GM18502 (cell line): ENCODE measurements at regions not wholly inside any gene's neighbourhood (a gene's known extent, or its start where the extent isn't known, plus 50 kb on each side); places are given as distances from the start of the nearest gene placed in this dataset.

Source experiments
- ATAC-seq: cut with Tn5 transposase; IDR thresholded peaks from one replicate; pipeline ENCODE4 v1.9.1; 2021; ENCODE audit warnings: mild to moderate bottlenecking; ENCODE audit not compliant: unreplicated experiment, poor library complexity

DNA sequence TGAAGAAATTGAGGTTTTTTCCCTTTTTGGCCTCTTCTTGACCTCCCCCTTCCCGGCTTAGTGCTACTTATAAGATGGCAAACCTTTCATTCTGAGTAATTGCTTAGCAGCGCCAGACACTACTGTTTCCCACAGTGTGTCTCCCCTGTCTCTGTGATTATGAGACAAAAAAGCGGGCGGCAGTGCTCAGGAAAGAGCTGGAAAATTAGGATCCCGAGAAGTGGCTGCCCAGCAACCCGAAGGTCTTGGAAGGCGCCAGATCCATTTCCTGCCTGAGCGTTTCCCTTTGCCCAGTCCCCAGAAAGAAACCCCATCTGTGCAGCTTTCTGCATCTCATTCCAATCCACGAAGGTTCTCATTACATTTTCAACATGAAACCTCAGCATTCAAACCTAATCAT lies 191.9 kb upstream of the APCDD1 start:
- ATAC-seq, result no peak

DNA sequence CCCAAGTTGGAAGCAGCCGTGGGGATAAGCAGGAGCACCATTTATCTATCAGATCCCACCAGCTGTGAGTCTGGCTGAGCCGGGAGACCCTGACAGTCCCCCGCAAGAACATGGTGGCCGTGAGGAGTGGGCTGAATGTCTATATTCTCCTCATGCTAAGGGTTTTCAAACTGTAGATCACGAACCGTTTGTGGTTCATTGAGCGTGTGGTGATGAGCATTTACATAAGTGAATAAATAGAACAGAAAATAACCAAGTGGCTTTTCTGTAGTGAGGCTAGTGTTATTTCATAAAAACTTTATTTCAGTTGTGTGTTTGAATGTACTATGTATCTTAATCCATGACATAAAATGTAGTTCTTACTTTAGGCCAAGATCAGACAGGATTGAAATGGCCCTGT lies 190.2 kb upstream of the APCDD1 start:
- ATAC-seq, result no peak

DNA sequence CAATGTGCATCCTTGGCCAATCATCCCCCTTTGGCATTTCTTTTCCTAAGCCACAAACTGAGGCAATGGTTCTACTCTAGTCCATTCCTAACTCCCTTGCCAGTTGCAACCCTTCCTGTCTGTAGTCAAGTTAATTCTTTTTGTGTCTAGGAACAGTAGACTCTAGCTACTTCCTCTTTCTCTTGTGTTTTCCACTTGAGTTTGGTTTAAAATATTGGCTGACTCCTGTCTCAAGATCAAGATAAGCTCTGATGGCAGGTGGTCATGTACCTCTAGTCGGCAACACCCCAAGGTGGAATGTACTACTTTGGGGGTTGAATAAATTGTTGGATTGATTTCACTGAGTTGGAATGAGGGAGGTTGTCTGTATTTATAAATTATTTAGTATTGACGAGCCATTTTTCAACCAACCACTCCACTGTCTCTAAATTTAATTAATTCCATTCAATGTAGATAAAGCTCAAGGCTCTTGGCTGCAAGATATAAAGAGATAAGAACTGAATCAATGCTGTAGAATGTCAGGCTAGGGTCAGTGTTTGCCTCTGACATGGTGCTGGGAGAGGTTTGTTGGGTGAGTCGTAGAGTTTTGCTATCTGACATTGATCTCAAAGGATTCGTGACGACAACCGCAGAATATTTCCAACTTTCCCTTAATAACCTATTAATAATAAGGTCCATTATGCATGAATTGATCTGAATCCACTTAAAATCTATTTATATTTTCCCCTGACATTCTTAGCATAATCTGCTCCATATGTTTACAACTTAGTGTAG lies 188.7 kb upstream of the APCDD1 start:
- no peak for ATAC-seq

DNA sequence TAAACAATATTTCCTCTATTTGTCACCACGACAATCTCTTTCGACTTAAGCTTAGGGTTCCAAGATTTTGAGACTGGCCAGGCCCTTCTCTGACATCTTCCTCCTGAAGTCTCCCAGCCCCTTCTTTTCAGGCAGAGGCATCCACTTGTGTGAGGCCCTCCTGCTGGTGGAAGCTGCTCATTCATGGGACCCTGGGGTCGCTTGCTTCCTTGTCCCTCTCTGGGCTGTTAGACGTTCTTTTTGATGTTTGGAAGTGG lies 188.2 kb upstream of the APCDD1 start:
- ATAC-seq, result no peak

DNA sequence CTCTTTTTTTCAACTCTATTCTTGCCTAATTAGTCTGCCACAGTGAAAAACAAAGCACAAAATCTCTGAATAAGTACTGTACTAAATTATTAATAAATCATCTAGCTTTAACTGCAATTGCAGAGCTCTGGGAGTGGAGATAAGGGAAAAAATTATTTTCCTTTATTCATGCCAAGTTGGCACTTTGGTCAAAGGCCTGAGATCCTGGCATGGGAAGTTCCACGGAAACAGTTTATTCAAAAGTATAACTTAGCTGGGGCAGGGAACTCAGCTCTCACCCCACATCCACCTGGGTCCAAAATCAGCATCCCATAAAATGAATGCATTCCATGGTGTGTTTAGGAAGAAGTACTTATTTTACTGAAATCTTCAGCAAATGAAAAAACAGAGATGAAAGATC lies 185.2 kb upstream of the APCDD1 start:
- no peak for ATAC-seq

DNA sequence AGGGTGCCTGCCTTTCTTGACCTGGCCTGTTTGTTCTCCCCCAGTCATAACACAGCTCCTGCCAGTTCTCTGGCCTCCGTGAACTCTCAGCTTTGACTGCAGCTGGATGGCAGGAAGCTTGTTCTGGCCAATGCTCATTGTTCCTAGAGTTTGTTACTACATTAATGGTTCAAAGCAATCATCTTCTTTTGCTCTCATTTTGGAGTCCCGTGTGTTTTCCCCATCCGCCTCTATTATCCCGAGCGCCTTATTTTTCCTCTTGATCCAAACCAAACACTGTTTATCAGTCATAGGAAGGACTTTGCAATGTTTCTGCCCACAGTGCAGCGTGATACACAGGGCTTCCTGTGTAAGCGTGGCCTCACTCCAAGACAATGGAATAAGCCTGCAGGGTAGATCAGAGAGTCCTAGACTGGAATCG lies 184.3 kb upstream of the APCDD1 start:
- ATAC-seq, result no peak

DNA sequence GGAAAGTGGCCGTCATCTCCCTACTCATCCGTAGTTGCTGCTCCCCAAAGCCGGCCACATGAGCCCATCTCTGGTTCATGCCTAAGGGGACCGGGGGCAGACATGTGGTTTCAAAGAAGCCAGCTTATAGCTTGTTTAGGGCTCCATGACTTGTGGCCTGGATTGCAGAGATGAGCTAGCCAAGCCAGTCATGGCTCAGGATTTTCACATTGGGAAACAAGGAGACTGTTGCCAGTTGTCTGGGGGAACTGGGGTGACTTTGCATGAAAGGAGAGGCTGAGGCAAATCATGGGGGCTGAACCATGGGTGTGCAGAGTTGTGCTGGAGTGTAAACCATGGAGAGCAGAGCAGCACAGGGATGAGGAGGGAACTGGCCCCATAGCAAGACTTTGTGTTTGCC lies 183.0 kb upstream of the APCDD1 start:
- no peak for ATAC-seq

DNA sequence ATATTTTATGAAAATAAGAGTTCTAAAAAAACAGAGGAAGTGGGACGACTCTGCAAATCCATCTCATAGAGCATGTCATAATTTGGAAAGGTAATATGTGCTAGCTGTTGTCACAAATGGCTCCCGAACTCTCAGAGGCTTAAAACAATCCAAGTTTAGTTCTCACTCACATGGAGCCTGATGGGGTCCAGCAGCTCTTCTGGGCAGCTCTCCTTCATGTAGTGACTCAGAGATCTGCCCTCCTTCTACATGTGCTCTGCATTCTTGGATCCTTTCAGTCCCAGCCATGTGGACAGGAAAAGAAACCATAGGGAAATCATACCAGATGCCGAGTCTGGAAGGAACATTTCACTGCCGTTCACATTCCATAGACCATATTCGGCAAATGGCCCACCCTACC lies 180.1 kb upstream of the APCDD1 start:
- no peak for ATAC-seq

DNA sequence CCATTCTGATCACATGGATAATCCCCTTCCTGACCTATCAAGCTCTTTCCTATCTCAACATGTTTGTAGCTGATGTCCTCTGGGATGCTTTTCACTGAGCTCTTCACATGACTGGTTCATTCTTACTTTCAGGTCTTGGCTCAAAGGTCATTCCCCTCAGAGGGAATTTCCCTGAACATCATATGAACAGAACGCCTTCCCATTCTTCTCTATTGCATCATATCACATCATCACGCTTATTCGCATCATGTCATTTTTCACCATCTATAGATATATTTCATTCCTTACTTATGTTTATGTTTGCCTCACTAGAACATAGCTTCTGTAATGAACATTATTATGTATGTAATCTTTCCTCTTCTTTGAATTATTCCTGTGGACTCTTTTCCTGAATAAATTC lies 178.9 kb upstream of the APCDD1 start:
- ATAC-seq, result no peak

DNA sequence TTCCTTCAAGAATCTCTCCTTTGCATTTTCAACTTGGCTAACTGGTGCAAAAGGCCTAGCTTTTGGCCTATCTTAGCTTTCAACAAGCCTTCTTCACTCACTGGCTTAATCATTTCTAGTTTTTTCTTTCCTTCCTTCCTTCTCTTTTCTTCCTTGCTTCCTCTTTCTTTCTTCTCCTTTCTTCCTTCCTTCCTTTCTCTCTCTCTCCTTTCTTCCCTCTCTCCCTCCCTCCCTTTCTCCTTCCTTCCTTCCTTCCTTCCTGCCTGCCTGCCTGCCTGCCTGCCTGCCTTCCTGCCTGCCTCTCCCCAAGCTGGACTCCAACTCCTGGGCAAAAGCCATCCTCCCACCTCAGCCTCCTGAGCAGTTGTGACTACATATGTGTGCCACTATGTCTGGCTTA lies 176.2 kb upstream of the APCDD1 start:
- ATAC-seq, result no peak

DNA sequence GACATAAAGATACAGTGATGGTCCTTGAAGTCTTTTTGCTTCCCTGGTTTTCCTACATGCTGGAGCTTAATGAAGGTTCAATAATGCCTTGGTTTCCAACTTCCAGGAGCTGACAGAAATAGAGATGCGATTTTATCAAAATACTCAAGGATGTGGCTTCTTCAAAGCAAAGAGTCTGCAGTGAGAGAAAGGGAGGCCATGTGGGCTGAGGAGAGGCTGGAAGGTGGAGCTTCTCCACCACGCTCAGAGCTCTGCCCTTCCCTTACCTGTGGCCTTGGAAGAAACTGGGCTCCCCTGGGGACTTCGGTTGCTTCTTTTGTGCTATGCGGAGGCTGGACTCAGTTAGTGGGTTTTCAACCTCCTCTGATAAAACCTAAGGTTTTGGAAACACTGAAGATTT lies 175.0 kb upstream of the APCDD1 start:
- no peak for ATAC-seq

DNA sequence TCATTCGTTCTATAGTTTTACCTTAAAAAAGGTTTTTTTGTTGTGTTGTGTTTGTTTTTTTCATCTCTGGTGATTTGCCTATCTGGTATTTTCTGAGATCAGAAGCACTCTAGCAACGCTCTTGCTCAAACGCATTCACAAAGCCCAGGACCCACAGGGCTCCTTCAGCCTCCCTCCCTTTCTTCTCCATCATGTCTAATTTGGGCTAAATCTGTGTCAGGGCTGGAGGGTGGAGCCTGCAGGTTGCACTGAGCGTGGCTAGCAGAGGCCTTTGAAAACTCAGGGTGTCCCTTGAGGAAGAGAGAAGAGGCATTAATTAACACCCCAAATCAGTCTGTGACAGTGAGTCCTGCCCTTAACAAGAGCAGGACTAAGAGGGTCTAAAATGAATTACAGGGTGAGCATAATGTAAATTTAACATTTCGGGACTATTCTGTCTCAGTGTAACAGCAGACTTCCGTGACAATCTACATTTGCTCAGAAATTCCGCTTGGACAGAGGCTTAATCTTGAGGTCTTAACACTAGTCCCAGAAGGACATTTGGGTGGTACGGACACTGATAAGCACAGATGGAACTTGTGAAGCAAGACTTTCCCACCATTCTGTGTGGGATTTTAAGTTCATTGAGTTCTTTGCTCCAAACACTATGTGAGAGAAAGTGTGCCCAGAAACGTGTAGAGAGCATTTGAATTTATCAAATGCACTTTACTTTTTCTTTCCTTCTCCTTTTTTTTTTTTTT lies 174.4 kb upstream of the APCDD1 start:
- ATAC-seq, result no peak

DNA sequence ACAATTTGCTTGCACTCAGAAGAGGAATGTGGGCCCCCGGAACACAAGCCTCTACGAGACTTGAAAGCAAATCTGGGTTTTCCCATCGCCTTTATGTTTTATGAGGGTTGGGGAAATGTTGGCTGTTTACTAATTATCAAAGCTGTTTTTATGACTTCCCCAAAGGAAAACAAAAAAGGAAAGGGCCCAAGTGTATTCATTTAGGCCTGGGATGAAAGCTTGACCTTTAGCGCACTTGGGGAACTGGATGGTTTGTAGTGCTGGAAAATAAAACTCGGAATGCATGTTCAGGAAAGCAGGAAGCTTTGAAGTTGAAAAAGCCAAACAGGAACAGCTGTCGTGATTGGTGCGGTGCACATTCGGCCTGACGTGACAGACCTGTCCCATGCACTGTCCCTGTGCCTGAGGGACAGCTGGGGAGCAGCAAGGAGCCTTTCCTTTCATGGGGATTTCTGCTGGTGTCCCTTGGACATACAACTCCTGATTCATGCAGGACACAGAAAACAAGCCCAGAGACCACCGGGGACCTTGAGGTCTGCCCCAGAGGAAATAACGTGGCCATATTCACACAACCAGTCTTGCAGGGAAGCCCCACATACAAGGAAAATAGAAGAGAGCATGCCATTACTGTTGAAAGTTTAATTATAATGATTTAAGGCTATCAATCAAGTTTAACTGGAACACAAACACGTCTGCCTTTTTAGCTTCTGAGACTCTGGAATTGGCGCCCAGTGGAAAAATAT lies 169.7 kb upstream of the APCDD1 start:
- no peak for ATAC-seq

DNA sequence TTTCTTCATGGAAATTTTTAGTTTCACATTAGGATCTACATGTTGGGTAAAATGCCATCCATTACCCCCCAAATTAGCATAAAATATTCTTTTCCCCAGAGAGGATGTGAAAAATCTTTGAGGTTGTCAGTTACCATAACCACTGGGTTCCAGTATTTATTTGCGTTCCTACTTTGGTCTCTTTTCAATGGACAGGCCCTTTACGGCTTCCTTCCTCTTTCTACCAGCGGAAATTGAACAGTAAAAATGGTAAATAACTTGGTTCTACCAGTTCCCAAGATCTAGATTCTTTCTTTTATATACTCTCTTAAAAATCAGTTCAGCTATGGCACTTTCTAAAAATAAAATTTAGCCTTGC lies 169.2 kb upstream of the APCDD1 start:
- no peak for ATAC-seq

DNA sequence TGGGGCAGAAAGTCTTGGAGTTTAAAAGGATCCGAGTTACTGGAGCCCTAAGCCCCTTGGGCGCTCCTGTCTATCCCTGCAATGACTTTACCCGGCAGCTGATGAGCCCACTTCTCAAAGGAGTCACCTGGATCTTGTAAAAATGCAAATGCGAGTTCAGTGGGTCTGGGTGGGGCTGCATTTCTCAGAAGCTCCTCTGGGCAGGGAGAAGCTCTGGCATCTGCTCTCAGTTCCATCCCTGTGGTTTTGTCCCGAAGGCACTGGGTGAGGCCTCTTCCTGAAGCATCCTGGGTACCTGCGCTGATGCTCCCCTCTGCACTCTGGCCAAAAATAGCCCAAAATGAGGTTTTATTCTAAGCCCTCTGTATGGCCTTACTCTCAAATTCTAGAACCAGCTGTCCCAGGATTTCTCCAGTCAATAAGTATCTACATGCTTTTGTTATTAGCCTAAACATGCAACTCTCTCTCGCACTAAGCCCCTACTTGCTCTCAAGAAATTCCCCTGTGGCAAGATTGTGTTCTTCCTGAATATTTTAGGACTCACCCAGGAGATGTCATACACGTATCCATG lies 167.8 kb upstream of the APCDD1 start:
- no peak for ATAC-seq

DNA sequence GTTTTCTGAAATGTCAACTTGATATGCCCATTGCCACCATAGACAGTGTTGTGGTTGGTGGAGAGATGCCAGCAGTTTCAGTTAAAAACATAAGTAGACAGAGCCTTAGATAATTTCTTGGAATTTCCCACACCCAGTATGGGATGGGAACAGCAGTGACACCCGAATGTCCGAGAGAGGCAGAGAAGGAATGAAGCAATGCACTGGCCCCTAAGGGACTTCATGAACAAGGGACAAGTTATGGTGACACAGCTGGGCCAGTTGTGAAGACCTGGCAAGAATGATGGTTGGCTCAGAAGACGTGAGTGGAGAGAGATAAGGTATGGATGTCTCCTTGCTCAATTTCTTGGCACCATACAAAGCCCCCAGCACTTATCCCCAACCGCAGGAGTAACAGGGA lies 165.2 kb upstream of the APCDD1 start:
- no peak for ATAC-seq

DNA sequence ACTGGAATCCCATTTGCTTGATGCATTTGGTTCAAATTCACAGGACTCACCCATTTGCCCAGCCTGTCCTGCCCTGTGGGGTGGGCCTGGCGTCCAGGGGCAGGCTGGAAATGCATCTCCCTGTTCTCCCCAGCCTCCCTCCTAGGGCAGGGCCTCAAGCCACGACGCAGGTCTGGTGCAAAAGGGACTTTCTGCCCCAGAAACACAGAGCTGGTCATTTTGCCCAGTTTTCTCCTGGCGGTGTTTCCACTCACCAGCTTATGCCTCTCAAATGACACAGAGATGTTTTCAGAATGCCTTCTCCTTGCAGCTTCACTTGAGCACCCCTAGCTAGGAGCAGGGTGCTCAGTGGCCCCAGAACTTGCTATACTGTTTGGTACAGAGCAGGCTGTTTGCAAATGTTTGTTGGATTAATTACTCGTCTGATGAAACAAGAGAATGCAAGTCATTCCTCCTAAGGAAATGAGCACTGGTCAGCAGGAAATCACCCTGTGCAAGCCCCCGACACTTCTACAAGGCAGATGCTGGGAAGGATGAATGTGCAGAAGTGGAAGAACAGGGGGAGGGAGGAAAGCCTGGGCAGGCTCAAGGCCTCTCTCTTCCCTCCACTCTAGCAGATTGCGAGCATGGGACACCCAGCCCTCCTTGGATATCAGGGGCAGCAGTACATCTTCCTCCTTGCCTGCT lies 164.3 kb upstream of the APCDD1 start:
- no peak for ATAC-seq

DNA sequence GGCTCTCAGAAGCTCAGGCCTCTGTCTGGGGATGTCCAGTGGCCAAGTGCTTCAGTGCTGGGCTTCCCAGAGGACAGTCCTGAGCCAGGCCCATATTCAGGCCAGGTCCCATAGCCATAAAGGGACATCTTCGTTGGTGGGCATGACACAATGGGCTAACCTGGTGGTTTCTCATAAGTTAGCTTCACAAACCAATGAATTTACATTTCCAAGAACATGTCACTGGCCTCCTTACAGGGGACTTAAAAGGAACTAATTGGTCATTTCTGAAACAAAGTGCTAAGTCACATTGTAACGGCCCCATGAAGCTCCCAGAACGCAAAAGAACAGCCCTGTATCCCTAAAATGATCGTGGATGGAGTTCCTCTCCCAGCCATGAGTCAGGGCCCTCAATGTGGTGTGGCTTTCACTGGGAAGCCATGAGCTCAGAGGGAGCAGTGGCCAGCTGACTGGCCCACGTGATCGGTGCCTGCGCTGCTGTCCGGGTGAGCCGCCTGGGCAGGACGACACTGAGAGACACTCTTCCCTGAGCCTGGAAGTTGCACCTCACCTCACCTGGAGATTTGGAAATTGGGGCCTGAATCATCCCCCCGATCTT lies 163.7 kb upstream of the APCDD1 start:
- ATAC-seq, result no peak

DNA sequence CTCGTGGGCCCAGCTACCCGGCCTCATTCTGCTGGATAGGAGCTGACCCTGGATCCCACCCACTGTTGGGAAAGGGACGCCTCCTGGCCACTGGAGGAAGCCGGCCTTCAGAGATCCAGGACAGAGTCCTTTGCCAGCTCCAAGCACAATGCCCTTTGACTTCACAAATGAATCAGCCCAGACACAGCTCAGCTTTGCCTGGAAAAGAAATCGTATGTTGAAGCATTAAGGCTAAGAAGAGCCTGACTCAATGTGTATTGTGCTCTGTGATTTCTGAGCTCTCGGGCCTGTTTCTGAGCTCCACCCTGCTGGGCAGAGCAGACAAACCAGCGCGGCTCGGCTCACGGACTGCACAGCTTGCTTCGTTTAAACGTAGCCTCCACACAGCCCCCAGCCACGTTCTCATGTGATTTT lies 162.9 kb upstream of the APCDD1 start:
- ATAC-seq, result no peak

DNA sequence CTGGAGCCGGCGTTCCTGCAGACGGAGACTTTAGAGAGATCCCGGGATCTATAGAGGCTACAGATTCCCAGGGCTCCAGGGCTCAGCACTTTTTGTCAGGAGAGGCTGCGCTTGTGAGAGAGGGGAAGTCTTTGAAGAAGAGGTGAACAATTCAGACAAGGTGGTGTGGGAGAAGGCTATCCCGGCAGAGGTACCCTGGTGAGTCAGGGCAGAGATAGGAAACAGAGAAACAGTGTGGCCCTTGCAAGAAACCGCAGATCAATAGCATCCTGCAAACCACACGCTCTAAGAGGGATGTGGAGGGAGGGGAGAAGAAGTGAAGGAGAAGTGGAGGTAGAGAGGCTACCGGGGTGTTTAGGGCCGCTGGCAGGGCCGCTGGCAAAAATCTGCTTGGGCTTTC lies 160.5 kb upstream of the APCDD1 start:
- no peak for ATAC-seq
